HCT116 (cell line): ENCODE measurements at regions not wholly inside any gene's neighbourhood (a gene's known extent, or its start where the extent isn't known, plus 50 kb on each side); places are given as distances from the start of the nearest gene placed in this dataset.

Experiments
- ATAC-seq: fragments of 200-7000 bp; cut with Tn5 transposase; 2 replicates; pipeline ENCODE4 v1.9.1; 2020; ENCODE audit warnings: mild to moderate bottlenecking, moderate library complexity
- BruUV-seq: library from RNA; stranded (reverse); fragments of 400-500 nt; replicated peaks from 2 replicates; lab custom pipeline; 2021; lab: Mats Ljungman, UMichigan
- CTCF ChIA-PET: fragments of 300-600 bp; sonication (Branson Sonifier 250); formaldehyde crosslinking; loops from one replicate; lab custom pipeline; 2021; ENCODE audit warnings: antibody characterized with exemption; lab: Charles Lee
- POLR2A ChIA-PET: fragments of 300-600, 350-600 bp; sonication (Branson Sonifier 250); formaldehyde crosslinking; loops from one replicate; lab custom pipeline; 2021; ENCODE audit warnings: antibody characterized with exemption; lab: Charles Lee
- RAD21 ChIA-PET, 2 experiments: fragments of 300-600 bp; sonication (Branson Sonifier 250); formaldehyde crosslinking; loops; one replicate each; lab custom pipeline; 2023; ENCODE audit warnings: low total read pairs in 2 of 2; ENCODE audit not compliant: uncharacterized antibody in 2 of 2, unreplicated experiment in 2 of 2, low non-redundant PET in 1 of 2; lab: Charles Lee
- DNase-seq: peaks from one replicate; pipeline ENCODE4 v3.0.0-alpha.2; 2010; ENCODE audit warnings: low read depth, low spot score
- H2AFZ ChIP-seq: fragments of 200-600 bp; shearing (Covaris generic), sonication (generic); 2 replicates; pipeline ENCODE4 v1.6.1; 2017; ENCODE audit warnings: low read depth, mixed run types, mixed read lengths, antibody characterized with exemption, low read length; ENCODE audit not compliant: poor library complexity, severe bottlenecking
- H3K27ac ChIP-seq: 2 replicates; pipeline ENCODE4 v1.5.1; 2012; ENCODE audit warnings: low read depth, low read length
- H3K27me3 ChIP-seq: fragments of 200-600 bp; sonication (generic); 2 replicates; pipeline ENCODE4 v1.6.1; 2016; ENCODE audit warnings: mixed run types, low read length, mixed read lengths; ENCODE audit not compliant: insufficient read depth
- H3K36me3 ChIP-seq, 2 experiments: fragments of 200-500 bp in 1 of 2; fragments of 200-600 bp in 1 of 2; sonication (Bioruptor generic) in 1 of 2; sonication (generic) in 1 of 2; 2 replicates each; pipeline versions ENCODE4 v1.5.1 to v1.6.1; 2014 to 2016; ENCODE audit warnings: low read length in 2 of 2, inconsistent platforms in 1 of 2, mixed read lengths in 1 of 2, mixed run types in 1 of 2; ENCODE audit not compliant: insufficient read depth in 2 of 2, control insufficient read depth in 1 of 2
- H3K4me1 ChIP-seq, 2 experiments: fragments of 200-600 bp in 1 of 2; sonication (generic) in 1 of 2; 2 replicates each; pipeline versions ENCODE4 v1.5.1 to v1.6.1; 2012 to 2017; ENCODE audit warnings: low read length in 2 of 2, inconsistent platforms in 1 of 2, mild to moderate bottlenecking in 1 of 2, mixed read lengths in 1 of 2, mixed run types in 1 of 2, moderate library complexity in 1 of 2; ENCODE audit not compliant: insufficient read depth in 2 of 2, control insufficient read depth in 1 of 2
- H3K4me2 ChIP-seq: fragments of 200-600 bp; sonication (generic); 2 replicates; pipeline ENCODE4 v1.6.1; 2017; ENCODE audit warnings: mixed run types, low read length, mixed read lengths
- H3K4me3 ChIP-seq, 2 experiments: fragments of 200-600 bp in 1 of 2; sonication (generic) in 1 of 2; replicated peaks in 1 of 2; 2 replicates each; pipeline ENCODE4 v1.5.1; 2011 to 2016; ENCODE audit warnings: low read length in 2 of 2, control low read depth in 1 of 2, low read depth in 1 of 2, mild to moderate bottlenecking in 1 of 2, mixed read lengths in 1 of 2, mixed run types in 1 of 2
- H3K79me2 ChIP-seq: fragments of 200-600 bp; sonication (generic); 2 replicates; pipeline ENCODE4 v1.6.1; 2017; ENCODE audit warnings: mild to moderate bottlenecking, mixed run types, low read length, moderate library complexity, mixed read lengths; ENCODE audit not compliant: insufficient read depth
- H3K9ac ChIP-seq: fragments of 200-600 bp; sonication (generic); 2 replicates; pipeline ENCODE4 v1.6.1; 2016; ENCODE audit warnings: low read length, mixed read lengths
- H3K9me2 ChIP-seq: fragments of 200-600 bp; sonication (generic), shearing (Covaris generic); 2 replicates; pipeline ENCODE4 v1.6.1; 2017; ENCODE audit warnings: mixed run types, mild to moderate bottlenecking, moderate library complexity; ENCODE audit not compliant: insufficient read depth
- H3K9me3 ChIP-seq, 2 experiments: fragments of 200-500 bp in 1 of 2; fragments of 200-600 bp in 1 of 2; sonication (Bioruptor generic) in 1 of 2; sonication (generic) in 1 of 2; 2 replicates each; pipeline ENCODE4 v1.6.1; 2014 to 2017; ENCODE audit warnings: low read length in 2 of 2, mixed read lengths in 2 of 2, inconsistent platforms in 1 of 2, low read depth in 1 of 2, mild to moderate bottlenecking in 1 of 2, mixed run types in 1 of 2, moderate library complexity in 1 of 2; ENCODE audit not compliant: control insufficient read depth in 1 of 2, insufficient read depth in 1 of 2
- H4K20me1 ChIP-seq: fragments of 200-600 bp; sonication (generic), shearing (Covaris generic); 2 replicates; pipeline ENCODE4 v1.6.1; 2017; ENCODE audit warnings: mixed run types, mild to moderate bottlenecking, moderate library complexity; ENCODE audit not compliant: insufficient read depth
- ATF3 ChIP-seq: IDR thresholded peaks from 2 replicates; pipeline ENCODE4 v1.6.1; 2012
- CBX3 ChIP-seq: IDR thresholded peaks from 2 replicates; pipeline ENCODE4 v1.6.1; 2012; ENCODE audit warnings: low read depth
- CEBPB ChIP-seq: IDR thresholded peaks from 2 replicates; pipeline ENCODE4 v1.6.1; 2012; ENCODE audit warnings: low read depth
- EGR1 ChIP-seq: IDR thresholded peaks from 2 replicates; pipeline ENCODE4 v1.6.1; 2012; ENCODE audit warnings: low read depth
- EZH2 ChIP-seq: fragments of 200-600 bp; sonication (generic); IDR thresholded peaks from 2 replicates; pipeline ENCODE4 v1.6.1; 2017; ENCODE audit warnings: antibody characterized with exemption, mixed run types
- FOSL1 ChIP-seq: IDR thresholded peaks from 2 replicates; pipeline ENCODE4 v1.6.1; 2012; ENCODE audit warnings: low read depth
- JUND ChIP-seq: IDR thresholded peaks from 2 replicates; pipeline ENCODE4 v1.6.1; 2012
- MAX ChIP-seq: IDR thresholded peaks from 2 replicates; pipeline ENCODE4 v1.6.1; 2012
- POLR2A ChIP-seq: IDR thresholded peaks from 2 replicates; pipeline ENCODE4 v1.7.0; 2011; ENCODE audit warnings: borderline replicate concordance; ENCODE audit not compliant: insufficient read depth, insufficient read length; ENCODE audit errors: extremely low read depth
- POLR2AphosphoS5 ChIP-seq: IDR thresholded peaks from 2 replicates; pipeline ENCODE4 v1.6.1; 2011; ENCODE audit warnings: mild to moderate bottlenecking, low read depth, low read length, moderate library complexity
- REST ChIP-seq: IDR thresholded peaks from 2 replicates; pipeline ENCODE4 v1.6.1; 2012; ENCODE audit warnings: low read depth
- SP1 ChIP-seq: IDR thresholded peaks from 2 replicates; pipeline ENCODE4 v1.6.1; 2012; ENCODE audit warnings: low read depth
- TCF7L2 ChIP-seq: IDR thresholded peaks from 2 replicates; pipeline ENCODE4 v1.7.0; 2011; ENCODE audit warnings: borderline replicate concordance, inconsistent platforms; ENCODE audit not compliant: insufficient read depth, insufficient read length; ENCODE audit errors: extremely low read depth
- ZBTB33 ChIP-seq: IDR thresholded peaks from 2 replicates; pipeline ENCODE4 v1.6.1; 2011; ENCODE audit warnings: mild to moderate bottlenecking, low read length, moderate library complexity; ENCODE audit not compliant: insufficient replicate concordance; ENCODE audit errors: extremely low read depth
- ZNF274 ChIP-seq: fragments of 200-500 bp; sonication (Bioruptor generic); IDR thresholded peaks from 2 replicates; pipeline ENCODE4 v1.6.1; 2014; ENCODE audit warnings: mild to moderate bottlenecking, low read depth, low read length, inconsistent platforms
- intact Hi-C: fragments of 100-400 bp; cut with micrococcal nuclease; formaldehyde crosslinking; loops from 2 replicates; pipeline ENCODE4 v1.10.0; 2022

- ATAC-seq = no peak
- no TSS peak for BruUV-seq
- Histone ChIP-seq H3K79me2 (no peaks in the 10 kb centered on the region), H3K36me3 (no peaks in the 10 kb centered on the region), H3K4me3 (no peak overlapping the region), H3K9ac (no peak overlapping the region), H3K4me2 (no peak overlapping the region), H4K20me1 (no peaks in the 10 kb centered on the region), H3K27ac (no peak overlapping the region), H3K27me3 (no peaks in the 10 kb centered on the region), H3K9me2 (no peaks in the 10 kb centered on the region), H3K4me1 (no peaks in the 10 kb centered on the region), H2AFZ (no peak overlapping the region), H3K9me3 (peaks cover 0 to 9% of the 10 kb centered on the region in 2 experiments; a peak in 2 of 4 replicates)
- ChIA-PET RAD21 (no interaction called here), POLR2A (no interaction called here), CTCF (no interaction called here)
- intact Hi-C loops = no loop called here
- TF ChIP-seq EGR1 = no peak
- no peak for TF ChIP-seq ATF3
- TF ChIP-seq CEBPB = no peak
- no peak for TF ChIP-seq CBX3
- no peak for TF ChIP-seq MAX
- no peak for TF ChIP-seq SP1
- no peak for TF ChIP-seq POLR2A
- no peak for TF ChIP-seq FOSL1
- TF ChIP-seq ZNF274 = no peak
- TF ChIP-seq JUND = no peak
- no peak for TF ChIP-seq ZBTB33
- TF ChIP-seq EZH2 = no peak
- TF ChIP-seq REST = no peak
- TF ChIP-seq POLR2AphosphoS5 = no peak
- TF ChIP-seq TCF7L2 = no peak
- DNase-seq = no peak
Measured at GRCh38 chr15:97077975-97078374, 747.5 kb downstream of the NR2F2 start.
